ENCODE measurements at regions not wholly inside any gene's neighbourhood (a gene's known extent, or its start where the extent isn't known, plus 50 kb on each side); places are given as distances from the start of the nearest gene placed in this dataset.
A peak's percentile ranks its signal among the peaks of the same experiment; 100 is the strongest.

DNA sequence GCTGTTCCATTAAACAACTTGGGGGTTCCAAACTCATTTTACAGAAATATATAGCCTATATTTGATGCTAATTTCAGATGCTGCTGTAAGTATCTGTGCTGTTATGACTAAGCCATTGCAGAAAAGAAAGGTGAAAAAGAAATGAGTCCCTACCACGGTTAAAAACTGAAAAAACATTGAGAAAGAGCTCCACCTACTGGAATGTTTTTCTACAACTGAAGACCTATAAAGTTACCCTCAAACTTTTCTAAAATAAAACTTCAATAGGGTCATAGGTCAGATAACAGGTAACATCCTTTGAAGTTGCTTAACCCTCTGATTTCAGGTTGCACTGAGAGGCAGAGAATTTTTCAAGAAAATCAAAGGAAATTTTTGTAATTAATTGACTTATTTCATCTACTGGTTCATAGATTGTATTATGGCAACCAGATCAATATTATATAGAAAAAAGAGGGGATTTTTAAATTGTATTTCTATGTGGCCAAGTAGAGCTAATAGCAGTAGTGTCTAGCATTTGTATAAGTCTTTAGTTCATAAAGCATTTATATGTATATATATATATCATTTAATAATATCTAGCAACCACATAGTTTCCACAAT is 279.9 kb downstream of the RPS29 start:
- no peak overlapping the region for H3K14ac ChIP-seq (ENCODE audit: insufficient read depth, low read length)
- no peak overlapping the region for H4K8ac ChIP-seq (replicated peaks; ENCODE audit: insufficient read length, low read depth, low read length)
- Mint-ChIP-seq H3K27ac (no peak overlapping the region), H3K4me3 (no peak overlapping the region), H3K27me3 (ENCODE audit: low read depth) (peaks cover 3% of the 10 kb centered on the region), H3K9me3 (no peaks in the 10 kb centered on the region), H3K36me3 (ENCODE audit: insufficient read depth in 1 of 3, low read depth in 3 of 3) (no peaks in the 10 kb centered on the region), H3K4me1 (peaks cover 9 to 11% of the 10 kb centered on the region in 2 experiments)
- no peak overlapping the region for H3T11ph ChIP-seq (ENCODE audit: low read length)
- no peaks in the 10 kb centered on the region for H3K79me2 ChIP-seq (ENCODE audit: insufficient read depth, low read length)
- H3K79me1 ChIP-seq (ENCODE audit: insufficient read depth, low read depth, low read length, poor library complexity, severe bottlenecking): no peaks in the 10 kb centered on the region
- H2BK20ac ChIP-seq (ENCODE audit: low read depth, low read length, poor library complexity, severe bottlenecking): no peak overlapping the region
- H3K4ac ChIP-seq (ENCODE audit: low read depth, low read length): no peak overlapping the region
- no peak overlapping the region for H2BK120ac ChIP-seq (ENCODE audit: low read depth, low read length, poor library complexity, severe bottlenecking)
- no peak overlapping the region for H3K23ac ChIP-seq (ENCODE audit: insufficient read length, low read depth, low read length)
- TF ChIP-seq, protein P1, sequence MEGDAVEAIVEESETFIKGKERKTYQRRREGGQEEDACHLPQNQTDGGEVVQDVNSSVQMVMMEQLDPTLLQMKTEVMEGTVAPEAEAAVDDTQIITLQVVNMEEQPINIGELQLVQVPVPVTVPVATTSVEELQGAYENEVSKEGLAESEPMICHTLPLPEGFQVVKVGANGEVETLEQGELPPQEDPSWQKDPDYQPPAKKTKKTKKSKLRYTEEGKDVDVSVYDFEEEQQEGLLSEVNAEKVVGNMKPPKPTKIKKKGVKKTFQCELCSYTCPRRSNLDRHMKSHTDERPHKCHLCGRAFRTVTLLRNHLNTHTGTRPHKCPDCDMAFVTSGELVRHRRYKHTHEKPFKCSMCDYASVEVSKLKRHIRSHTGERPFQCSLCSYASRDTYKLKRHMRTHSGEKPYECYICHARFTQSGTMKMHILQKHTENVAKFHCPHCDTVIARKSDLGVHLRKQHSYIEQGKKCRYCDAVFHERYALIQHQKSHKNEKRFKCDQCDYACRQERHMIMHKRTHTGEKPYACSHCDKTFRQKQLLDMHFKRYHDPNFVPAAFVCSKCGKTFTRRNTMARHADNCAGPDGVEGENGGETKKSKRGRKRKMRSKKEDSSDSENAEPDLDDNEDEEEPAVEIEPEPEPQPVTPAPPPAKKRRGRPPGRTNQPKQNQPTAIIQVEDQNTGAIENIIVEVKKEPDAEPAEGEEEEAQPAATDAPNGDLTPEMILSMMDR (conservative IDR thresholded peaks at IDR 0.05): peak; percentile 73
- H3K4me1 ChIP-seq (ENCODE audit: insufficient read depth, low read length): no peaks in the 10 kb centered on the region
- H3K18ac ChIP-seq (ENCODE audit: insufficient read length, low read depth, low read length): no peak overlapping the region
- no peak overlapping the region for H2AK5ac ChIP-seq (ENCODE audit: insufficient read length, low read length)
- no peak overlapping the region for H2BK5ac ChIP-seq (ENCODE audit: insufficient read length, low read length)
- H3K23me2 ChIP-seq (ENCODE audit: insufficient read length, low read depth, low read length, poor library complexity, severe bottlenecking): no peaks in the 10 kb centered on the region
- H3K4me2 ChIP-seq (ENCODE audit: insufficient read depth, insufficient read length, low read length): no peak overlapping the region
- no peaks in the 10 kb centered on the region for H3K27me3 ChIP-seq (ENCODE audit: insufficient read depth, low read length)
- no peaks in the 10 kb centered on the region for H4K20me1 ChIP-seq (ENCODE audit: control insufficient read depth, insufficient read depth, insufficient read length)
- H3K27ac ChIP-seq (ENCODE audit: insufficient read length, low read depth, low read length): no peak overlapping the region
- no peak overlapping the region for H3K9ac ChIP-seq (ENCODE audit: extremely low read depth, insufficient read length, low read length)
- H4K5ac ChIP-seq (ENCODE audit: insufficient read length, low read depth, low read length): no peak overlapping the region
- no peak overlapping the region for H2BK12ac ChIP-seq (ENCODE audit: insufficient read length, low read depth, low read length)
- WGBS (ENCODE audit: extremely low coverage, insufficient read length, low lambda C conversion rate): no CpG with 5 or more reads among the region's 1 CpG
- no peaks in the 10 kb centered on the region for H3K9me3 ChIP-seq (ENCODE audit: control insufficient read depth, low read depth, low read length)
- no peak overlapping the region for H2AFZ ChIP-seq (ENCODE audit: low read length)
- no peak overlapping the region for H4K91ac ChIP-seq (ENCODE audit: insufficient read length, low read depth, low read length)
- no peak overlapping the region for H3K56ac ChIP-seq (ENCODE audit: insufficient read length, low read depth, low read length)
- no peak overlapping the region for H2BK15ac ChIP-seq (ENCODE audit: low read depth, low read length)
- no peak for DNase-seq

Data from H9 (cell line).